ENCODE measurements at regions not wholly inside any gene's neighbourhood (a gene's known extent, or its start where the extent isn't known, plus 50 kb on each side); places are given as distances from the start of the nearest gene placed in this dataset.

DNA sequence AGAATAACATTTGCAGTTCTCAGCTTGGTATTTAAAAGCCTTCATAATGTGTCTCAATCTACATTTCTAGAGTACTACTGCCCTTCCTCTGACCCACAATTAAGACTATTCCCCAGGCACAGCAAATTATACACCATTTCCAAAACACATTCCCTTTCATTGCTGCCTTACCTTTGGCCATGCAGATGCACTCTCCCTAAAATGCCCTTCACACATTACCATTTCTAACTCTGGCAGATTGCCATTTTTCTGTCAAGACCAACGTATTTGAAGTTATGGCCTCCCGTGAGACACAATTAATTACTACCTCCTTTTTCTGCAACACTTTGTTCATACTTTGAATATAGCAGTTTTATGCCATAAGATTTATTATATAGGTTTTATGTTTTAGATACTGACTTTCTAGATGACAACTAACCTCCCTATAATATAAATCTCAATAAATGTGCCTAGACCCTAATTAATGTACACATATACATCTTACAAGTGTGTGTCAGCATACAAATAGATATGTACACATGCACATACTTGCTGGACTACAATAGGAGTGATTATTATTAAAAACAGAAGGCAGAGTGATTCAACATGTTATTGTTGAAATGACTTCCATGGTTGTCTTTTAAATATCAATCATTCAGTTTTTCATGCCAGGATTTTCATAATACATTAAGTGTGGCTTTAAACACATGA, 2902.5 kb downstream of the PCDH9 start:
- H3K36me3 ChIP-seq (ENCODE audit: insufficient read depth, low read length) = no peaks in the 10 kb centered on the region
- H3K9ac ChIP-seq (ENCODE audit: insufficient read length) = no peak overlapping the region
- H3K4me3 ChIP-seq = no peak overlapping the region
- TF ChIP-seq POLR2AphosphoS5 (IDR thresholded peaks at IDR 0.05; ENCODE audit: borderline replicate concordance, low read depth, low read length) (no peak), EZH2 (IDR thresholded peaks at IDR 0.05) (no peak), FOXP2 (optimal IDR thresholded peaks at IDR 0.05; ENCODE audit: control extremely low read depth, extremely low read length, insufficient read depth) (no peak)
- H3K27ac ChIP-seq = no peak overlapping the region
- DNase-seq (ENCODE audit: low read depth, low spot score) = no peak
- peaks cover 4% of the 10 kb centered on the region; the same call in 1 of the 2 replicates for H3K9me3 ChIP-seq (ENCODE audit: low read depth, low read length)

DNA sequence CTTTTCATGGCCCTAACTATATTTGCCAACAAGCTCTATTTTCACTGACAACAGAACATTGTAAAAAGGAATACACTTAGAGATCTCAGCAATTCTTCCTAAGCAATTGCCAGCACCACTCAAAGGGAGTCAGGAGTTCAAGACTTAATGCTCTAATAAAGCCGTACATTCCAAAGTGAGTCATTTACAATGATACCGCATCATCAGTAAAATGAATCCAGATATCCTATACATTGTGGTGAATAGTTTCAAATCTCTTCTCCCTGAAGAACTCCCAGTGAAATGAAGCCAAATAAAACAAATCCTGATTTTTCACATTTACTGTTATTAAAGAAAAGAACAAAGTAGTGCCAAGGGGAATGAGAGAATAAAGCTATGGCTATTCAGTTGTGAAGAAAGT, 2898.7 kb upstream of the PCDH20 start:
- DNase-seq (ENCODE audit: low read depth, low spot score) = no peak
- H3K9ac ChIP-seq (ENCODE audit: insufficient read length) = no peak overlapping the region
- no peak for TF ChIP-seq POLR2AphosphoS5 (IDR thresholded peaks at IDR 0.05; ENCODE audit: borderline replicate concordance, low read depth, low read length)
- TF ChIP-seq FOXP2 (optimal IDR thresholded peaks at IDR 0.05; ENCODE audit: control extremely low read depth, extremely low read length, insufficient read depth) = no peak
- TF ChIP-seq EZH2 (IDR thresholded peaks at IDR 0.05) = no peak
- H3K36me3 ChIP-seq (ENCODE audit: insufficient read depth, low read length) = no peaks in the 10 kb centered on the region
- no peaks in the 10 kb centered on the region; the same call in 1 of the 2 replicates for H3K9me3 ChIP-seq (ENCODE audit: low read depth, low read length)
- no peak overlapping the region for H3K4me3 ChIP-seq
- no peak overlapping the region for H3K27ac ChIP-seq

GRCh38 chr13:64311948-64312347, 2896.3 kb upstream of the PCDH20 start:
- no peak for DNase-seq (ENCODE audit: low read depth, low spot score)
- H3K9me3 ChIP-seq (ENCODE audit: low read depth, low read length) = no peaks in the 10 kb centered on the region; the same call in 1 of the 2 replicates
- H3K9ac ChIP-seq (ENCODE audit: insufficient read length) = no peak overlapping the region
- no peak for TF ChIP-seq EZH2 (IDR thresholded peaks at IDR 0.05)
- no peak for TF ChIP-seq FOXP2 (optimal IDR thresholded peaks at IDR 0.05; ENCODE audit: control extremely low read depth, extremely low read length, insufficient read depth)
- no peak for TF ChIP-seq POLR2AphosphoS5 (IDR thresholded peaks at IDR 0.05; ENCODE audit: borderline replicate concordance, low read depth, low read length)
- no peaks in the 10 kb centered on the region for H3K36me3 ChIP-seq (ENCODE audit: insufficient read depth, low read length)
- H3K27ac ChIP-seq = no peak overlapping the region
- H3K4me3 ChIP-seq = no peak overlapping the region

DNA sequence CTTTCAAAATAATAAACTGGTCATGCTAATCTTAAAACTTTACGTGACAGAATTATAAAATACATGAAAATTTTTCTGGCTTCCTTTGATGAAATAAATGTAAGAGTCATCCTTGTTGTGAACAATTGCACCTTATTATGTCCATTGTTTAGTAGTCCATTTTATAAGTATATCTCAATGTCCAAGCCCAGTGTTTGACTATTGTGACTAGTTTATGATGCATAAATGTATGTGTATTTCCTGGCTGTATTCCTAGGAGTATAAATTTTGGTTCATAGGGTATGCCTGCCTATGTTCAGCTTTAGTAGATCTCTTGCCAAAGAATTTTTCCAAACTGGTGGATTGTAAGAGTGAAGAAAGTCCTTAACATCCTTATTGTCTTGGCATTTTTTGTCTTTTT, 2895.5 kb upstream of the PCDH20 start:
- Histone ChIP-seq H3K36me3 (ENCODE audit: insufficient read depth, low read length) (no peaks in the 10 kb centered on the region), H3K9me3 (ENCODE audit: low read depth, low read length) (no peaks in the 10 kb centered on the region; the same call in 1 of the 2 replicates), H3K27ac (no peak overlapping the region), H3K4me3 (no peak overlapping the region), H3K9ac (ENCODE audit: insufficient read length) (no peak overlapping the region)
- TF ChIP-seq POLR2AphosphoS5 (IDR thresholded peaks at IDR 0.05; ENCODE audit: borderline replicate concordance, low read depth, low read length) (no peak), FOXP2 (optimal IDR thresholded peaks at IDR 0.05; ENCODE audit: control extremely low read depth, extremely low read length, insufficient read depth) (no peak), EZH2 (IDR thresholded peaks at IDR 0.05) (no peak)
- DNase-seq (ENCODE audit: low read depth, low spot score) = no peak

DNA sequence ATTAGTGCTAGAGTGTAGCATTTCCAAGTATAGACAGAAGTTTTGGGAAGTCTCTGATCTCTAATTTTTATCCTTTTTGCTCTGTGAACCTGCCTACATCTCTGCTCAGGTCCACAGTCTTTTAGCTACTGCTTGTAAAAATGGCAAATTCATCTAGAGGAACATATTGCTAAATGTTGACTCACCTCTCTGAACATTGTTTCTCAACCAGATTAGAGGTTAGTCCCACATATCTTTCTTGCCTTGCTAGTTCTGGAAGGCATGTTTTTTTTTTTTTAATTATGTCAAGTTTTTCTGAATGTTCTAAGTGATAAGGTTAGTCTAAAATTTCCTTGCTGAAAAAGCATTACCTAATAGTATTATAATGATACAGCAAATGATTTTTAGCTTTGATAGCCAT, 2889.6 kb upstream of the PCDH20 start:
- no peaks in the 10 kb centered on the region for H3K36me3 ChIP-seq (ENCODE audit: insufficient read depth, low read length)
- no peak for TF ChIP-seq POLR2AphosphoS5 (IDR thresholded peaks at IDR 0.05; ENCODE audit: borderline replicate concordance, low read depth, low read length)
- no peak for TF ChIP-seq EZH2 (IDR thresholded peaks at IDR 0.05)
- no peak for TF ChIP-seq FOXP2 (optimal IDR thresholded peaks at IDR 0.05; ENCODE audit: control extremely low read depth, extremely low read length, insufficient read depth)
- H3K27ac ChIP-seq = no peak overlapping the region
- no peaks in the 10 kb centered on the region for H3K9me3 ChIP-seq (ENCODE audit: low read depth, low read length)
- H3K9ac ChIP-seq (ENCODE audit: insufficient read length) = no peak overlapping the region
- H3K4me3 ChIP-seq = no peak overlapping the region
- no peak for DNase-seq (ENCODE audit: low read depth, low spot score)

- H3K27ac ChIP-seq = no peak overlapping the region
- DNase-seq (ENCODE audit: low read depth, low spot score) = no peak
- H3K36me3 ChIP-seq (ENCODE audit: insufficient read depth, low read length) = no peaks in the 10 kb centered on the region
- H3K9me3 ChIP-seq (ENCODE audit: low read depth, low read length) = no peaks in the 10 kb centered on the region
- no peak overlapping the region for H3K4me3 ChIP-seq
- TF ChIP-seq FOXP2 (optimal IDR thresholded peaks at IDR 0.05; ENCODE audit: control extremely low read depth, extremely low read length, insufficient read depth) (no peak), EZH2 (IDR thresholded peaks at IDR 0.05) (no peak), POLR2AphosphoS5 (IDR thresholded peaks at IDR 0.05; ENCODE audit: borderline replicate concordance, low read depth, low read length) (no peak)
- H3K9ac ChIP-seq (ENCODE audit: insufficient read length) = no peak overlapping the region
Measured at GRCh38 chr13:64300239-64300638, 2884.6 kb upstream of the PCDH20 start.

GRCh38 chr13:64293923-64294322, 2878.3 kb upstream of the PCDH20 start:
- no peaks in the 10 kb centered on the region for H3K36me3 ChIP-seq (ENCODE audit: insufficient read depth, low read length)
- no peak overlapping the region for H3K27ac ChIP-seq
- no peaks in the 10 kb centered on the region for H3K9me3 ChIP-seq (ENCODE audit: low read depth, low read length)
- no peak overlapping the region for H3K9ac ChIP-seq (ENCODE audit: insufficient read length)
- TF ChIP-seq FOXP2 (optimal IDR thresholded peaks at IDR 0.05; ENCODE audit: control extremely low read depth, extremely low read length, insufficient read depth) (no peak), EZH2 (IDR thresholded peaks at IDR 0.05) (no peak), POLR2AphosphoS5 (IDR thresholded peaks at IDR 0.05; ENCODE audit: borderline replicate concordance, low read depth, low read length) (no peak)
- no peak overlapping the region for H3K4me3 ChIP-seq
- DNase-seq (ENCODE audit: low read depth, low spot score) = no peak

GRCh38 chr13:64289702-64290101, 2874.1 kb upstream of the PCDH20 start:
- Histone ChIP-seq H3K9me3 (ENCODE audit: low read depth, low read length) (no peaks in the 10 kb centered on the region), H3K9ac (ENCODE audit: insufficient read length) (no peak overlapping the region), H3K27ac (no peak overlapping the region), H3K4me3 (no peak overlapping the region), H3K36me3 (ENCODE audit: insufficient read depth, low read length) (no peaks in the 10 kb centered on the region)
- no peak for TF ChIP-seq EZH2 (IDR thresholded peaks at IDR 0.05)
- DNase-seq (ENCODE audit: low read depth, low spot score) = no peak

GRCh38 chr13:64283926-64284325, 2868.3 kb upstream of the PCDH20 start:
- no peak overlapping the region for H3K9ac ChIP-seq (ENCODE audit: insufficient read length)
- no peaks in the 10 kb centered on the region for H3K36me3 ChIP-seq (ENCODE audit: insufficient read depth, low read length)
- no peak overlapping the region for H3K27ac ChIP-seq
- TF ChIP-seq EZH2 (IDR thresholded peaks at IDR 0.05) (no peak), POLR2AphosphoS5 (IDR thresholded peaks at IDR 0.05; ENCODE audit: borderline replicate concordance, low read depth, low read length) (no peak), FOXP2 (optimal IDR thresholded peaks at IDR 0.05; ENCODE audit: control extremely low read depth, extremely low read length, insufficient read depth) (no peak)
- no peak for DNase-seq (ENCODE audit: low read depth, low spot score)
- H3K4me3 ChIP-seq = no peak overlapping the region
- no peaks in the 10 kb centered on the region for H3K9me3 ChIP-seq (ENCODE audit: low read depth, low read length)
